AG04449 (cell line): ENCODE measurements at regions not wholly inside any gene's neighbourhood (a gene's known extent, or its start where the extent isn't known, plus 50 kb on each side); places are given as distances from the start of the nearest gene placed in this dataset.

Experiments used
- CTCF ChIA-PET: fragments of 350-600 bp; formaldehyde crosslinking; extraction: SDS; loops from one replicate; lab custom pipeline; 2021; ENCODE audit warnings: antibody characterized with exemption; lab: Yijun Ruan, JAX
- POLR2A ChIA-PET: fragments of 400-600, 350-600 bp; formaldehyde crosslinking; extraction: SDS; loops from one replicate; lab custom pipeline; 2020; ENCODE audit warnings: antibody characterized with exemption, inconsistent platforms; lab: Yijun Ruan, JAX
- DNase-seq: peaks from one replicate; pipeline ENCODE4 v3.0.0-alpha.2; 2010; ENCODE audit warnings: low read depth, low spot score
- H3K4me3 ChIP-seq: 2 replicates; pipeline ENCODE4 v1.5.1; 2011; ENCODE audit warnings: low read depth, mild to moderate bottlenecking, control low read depth, low read length
- CTCF ChIP-seq: IDR thresholded peaks from one replicate; pipeline ENCODE4 v1.5.1; 2011; ENCODE audit warnings: mild to moderate bottlenecking, moderate library complexity, low read length, control low read depth, inconsistent platforms; ENCODE audit not compliant: insufficient read depth; ENCODE audit errors: missing control alignments

- DNase-seq: no peak
These were observed 81.9 kb downstream of the SLC4A3 start for GRCh38 chr2:219709331-219709761.

GRCh38 chr2:219713110-219713509, 85.7 kb downstream of the SLC4A3 start:
- no peak for TF ChIP-seq CTCF
- H3K4me3 ChIP-seq: no peak overlapping the region
- ChIA-PET POLR2A (no interaction called here), CTCF (interaction anchor here (1.2 to 1.5 kb wide), 3 partner anchors 10 to 172 kb away, joined by 3 to 4 read pairs (median 3); no protein-coding TSS in a partner anchor)
- DNase-seq: no peak

More at GRCh38 chr2:219709331-219709761, 81.9 kb downstream of the SLC4A3 start:
- H3K4me3 ChIP-seq: no peak overlapping the region
- TF ChIP-seq CTCF: no peak
- ChIA-PET POLR2A (no interaction called here), CTCF (no interaction called here)

GRCh38 chr2:219714681-219715400, 87.4 kb downstream of the SLC4A3 start:
- ChIA-PET CTCF (interaction anchor here (1.0 to 1.8 kb wide), 2 partner anchors 17 to 25 kb away, joined by 4 read pairs; no protein-coding TSS in a partner anchor), POLR2A (no interaction called here)
- TF ChIP-seq CTCF: no peak
- no peak overlapping the region for H3K4me3 ChIP-seq
- DNase-seq: no peak

- CTCF ChIA-PET: no interaction called here
- no peak overlapping the region for H3K4me3 ChIP-seq
- POLR2A ChIA-PET: no interaction called here
- no peak for DNase-seq
- TF ChIP-seq CTCF: no peak
These were observed 90.6 kb downstream of the SLC4A3 start for GRCh38 chr2:219718066-219718465.

GRCh38 chr2:219719521-219719920, 92.1 kb downstream of the SLC4A3 start:
- no peak for DNase-seq
- H3K4me3 ChIP-seq: no peak overlapping the region
- ChIA-PET CTCF (no interaction called here), POLR2A (no interaction called here)
- TF ChIP-seq CTCF: no peak

GRCh38 chr2:219720956-219721355, 93.5 kb downstream of the SLC4A3 start:
- no peak for DNase-seq
- ChIA-PET CTCF (interaction anchor here (0.8 kb wide), 1 partner anchor 180 kb away, joined by 3 read pairs; no protein-coding TSS in a partner anchor), POLR2A (no interaction called here)
- TF ChIP-seq CTCF: no peak
- no peak overlapping the region for H3K4me3 ChIP-seq
